ENCODE measurements at regions not wholly inside any gene's neighbourhood (a gene's known extent, or its start where the extent isn't known, plus 50 kb on each side); places are given as distances from the start of the nearest gene placed in this dataset.

GRCh38 chr9:111175350-111175749, 137.1 kb upstream of the LPAR1 start:
- no peak overlapping the region for H3K4me3 ChIP-seq (ENCODE audit: insufficient read depth, low read depth, low read length)
- no peaks in the 10 kb centered on the region for H3K4me1 ChIP-seq (ENCODE audit: control insufficient read depth, insufficient read depth, low read length)
- no peak overlapping the region for H3K27ac ChIP-seq (ENCODE audit: insufficient read depth, low read depth, low read length, poor library complexity, severe bottlenecking)
- H3K36me3 ChIP-seq (ENCODE audit: control insufficient read depth, insufficient read depth, low read length): no peaks in the 10 kb centered on the region
- H3K9me3 ChIP-seq (ENCODE audit: control insufficient read depth, low read length): peaks cover 5% of the 10 kb centered on the region
- H3K27me3 ChIP-seq (ENCODE audit: control insufficient read depth, insufficient read depth, low read length, poor library complexity, severe bottlenecking): no peaks in the 10 kb centered on the region

GRCh38 chr9:111167341-111167740, 129.1 kb upstream of the LPAR1 start:
- 96 to 100% methylated on average over 1 to 2 of the region's 2 CpGs for WGBS, 2 experiments
- Histone ChIP-seq H3K9me3 (ENCODE audit: control insufficient read depth, low read length) (no peaks in the 10 kb centered on the region), H3K4me3 (ENCODE audit: insufficient read depth, low read depth, low read length) (no peak overlapping the region)

GRCh38 chr9:111163716-111164389, 125.6 kb upstream of the LPAR1 start:
- Histone ChIP-seq H3K9me3 (ENCODE audit: control insufficient read depth, low read length) (no peaks in the 10 kb centered on the region), H3K36me3 (ENCODE audit: control insufficient read depth, insufficient read depth, low read length) (no peaks in the 10 kb centered on the region), H3K27me3 (ENCODE audit: control insufficient read depth, insufficient read depth, low read length, poor library complexity, severe bottlenecking) (no peaks in the 10 kb centered on the region), H3K27ac (ENCODE audit: insufficient read depth, low read depth, low read length, poor library complexity, severe bottlenecking) (no peak overlapping the region), H3K4me1 (ENCODE audit: control insufficient read depth, insufficient read depth, low read length) (no peaks in the 10 kb centered on the region), H3K4me3 (ENCODE audit: insufficient read depth, low read depth, low read length) (no peak overlapping the region)
- WGBS, 2 experiments: 93 to 95% methylated on average over 5 of the region's 5 CpGs

More at GRCh38 chr9:111167341-111167740, 129.1 kb upstream of the LPAR1 start:
- no peaks in the 10 kb centered on the region for H3K36me3 ChIP-seq (ENCODE audit: control insufficient read depth, insufficient read depth, low read length)
- no peaks in the 10 kb centered on the region for H3K27me3 ChIP-seq (ENCODE audit: control insufficient read depth, insufficient read depth, low read length, poor library complexity, severe bottlenecking)
- H3K4me1 ChIP-seq (ENCODE audit: control insufficient read depth, insufficient read depth, low read length): no peaks in the 10 kb centered on the region
- H3K27ac ChIP-seq (ENCODE audit: insufficient read depth, low read depth, low read length, poor library complexity, severe bottlenecking): no peak overlapping the region

GRCh38 chr9:111162026-111162425, 123.8 kb upstream of the LPAR1 start:
- 93 to 95% methylated on average over 3 of the region's 3 CpGs for WGBS, 2 experiments
- H3K9me3 ChIP-seq (ENCODE audit: control insufficient read depth, low read length): no peaks in the 10 kb centered on the region
- no peaks in the 10 kb centered on the region for H3K36me3 ChIP-seq (ENCODE audit: control insufficient read depth, insufficient read depth, low read length)
- no peaks in the 10 kb centered on the region for H3K4me1 ChIP-seq (ENCODE audit: control insufficient read depth, insufficient read depth, low read length)
- H3K27ac ChIP-seq (ENCODE audit: insufficient read depth, low read depth, low read length, poor library complexity, severe bottlenecking): no peak overlapping the region
- H3K27me3 ChIP-seq (ENCODE audit: control insufficient read depth, insufficient read depth, low read length, poor library complexity, severe bottlenecking): no peaks in the 10 kb centered on the region
- no peak overlapping the region for H3K4me3 ChIP-seq (ENCODE audit: insufficient read depth, low read depth, low read length)

GRCh38 chr9:111161015-111161415, 122.7 kb upstream of the LPAR1 start:
- no peaks in the 10 kb centered on the region for H3K27me3 ChIP-seq (ENCODE audit: control insufficient read depth, insufficient read depth, low read length, poor library complexity, severe bottlenecking)
- no peak overlapping the region for H3K4me3 ChIP-seq (ENCODE audit: insufficient read depth, low read depth, low read length)

GRCh38 chr9:111158999-111159398, 120.7 kb upstream of the LPAR1 start:
- H3K27ac ChIP-seq (ENCODE audit: insufficient read depth, low read depth, low read length, poor library complexity, severe bottlenecking): no peak overlapping the region
- 94 to 98% methylated on average over 2 of the region's 2 CpGs for WGBS, 2 experiments
- H3K4me3 ChIP-seq (ENCODE audit: insufficient read depth, low read depth, low read length): no peak overlapping the region
- no peaks in the 10 kb centered on the region for H3K9me3 ChIP-seq (ENCODE audit: control insufficient read depth, low read length)
- H3K36me3 ChIP-seq (ENCODE audit: control insufficient read depth, insufficient read depth, low read length): no peaks in the 10 kb centered on the region
- H3K4me1 ChIP-seq (ENCODE audit: control insufficient read depth, insufficient read depth, low read length): no peaks in the 10 kb centered on the region
- H3K27me3 ChIP-seq (ENCODE audit: control insufficient read depth, insufficient read depth, low read length, poor library complexity, severe bottlenecking): no peaks in the 10 kb centered on the region

More at GRCh38 chr9:111161015-111161415, 122.7 kb upstream of the LPAR1 start:
- Histone ChIP-seq H3K4me1 (ENCODE audit: control insufficient read depth, insufficient read depth, low read length) (no peaks in the 10 kb centered on the region), H3K9me3 (ENCODE audit: control insufficient read depth, low read length) (no peaks in the 10 kb centered on the region), H3K27ac (ENCODE audit: insufficient read depth, low read depth, low read length, poor library complexity, severe bottlenecking) (no peak overlapping the region), H3K36me3 (ENCODE audit: control insufficient read depth, insufficient read depth, low read length) (no peaks in the 10 kb centered on the region)
- 81 to 93% methylated on average over 3 of the region's 3 CpGs for WGBS, 2 experiments

GRCh38 chr9:111158363-111158762, 120.1 kb upstream of the LPAR1 start:
- Histone ChIP-seq H3K4me1 (ENCODE audit: control insufficient read depth, insufficient read depth, low read length) (no peaks in the 10 kb centered on the region), H3K27me3 (ENCODE audit: control insufficient read depth, insufficient read depth, low read length, poor library complexity, severe bottlenecking) (no peaks in the 10 kb centered on the region), H3K9me3 (ENCODE audit: control insufficient read depth, low read length) (no peaks in the 10 kb centered on the region), H3K27ac (ENCODE audit: insufficient read depth, low read depth, low read length, poor library complexity, severe bottlenecking) (no peak overlapping the region), H3K36me3 (ENCODE audit: control insufficient read depth, insufficient read depth, low read length) (no peaks in the 10 kb centered on the region), H3K4me3 (ENCODE audit: insufficient read depth, low read depth, low read length) (no peak overlapping the region)
- WGBS, 2 experiments: 88 to 92% methylated on average over 1 of the region's 1 CpG

- Histone ChIP-seq H3K36me3 (ENCODE audit: control insufficient read depth, insufficient read depth, low read length) (no peaks in the 10 kb centered on the region), H3K27ac (ENCODE audit: insufficient read depth, low read depth, low read length, poor library complexity, severe bottlenecking) (no peak overlapping the region), H3K9me3 (ENCODE audit: control insufficient read depth, low read length) (no peaks in the 10 kb centered on the region), H3K4me1 (ENCODE audit: control insufficient read depth, insufficient read depth, low read length) (no peaks in the 10 kb centered on the region), H3K27me3 (ENCODE audit: control insufficient read depth, insufficient read depth, low read length, poor library complexity, severe bottlenecking) (no peaks in the 10 kb centered on the region), H3K4me3 (ENCODE audit: insufficient read depth, low read depth, low read length) (no peak overlapping the region)
- WGBS, 2 experiments: 78 to 85% methylated on average over 1 of the region's 1 CpG
Measured at GRCh38 chr9:111154081-111154562, 115.9 kb upstream of the LPAR1 start.

GRCh38 chr9:111152614-111153406, 114.5 kb upstream of the LPAR1 start:
- 100% methylated on average over 2 of the region's 2 CpGs for WGBS, 2 experiments
- no peaks in the 10 kb centered on the region for H3K27me3 ChIP-seq (ENCODE audit: control insufficient read depth, insufficient read depth, low read length, poor library complexity, severe bottlenecking)
- H3K4me1 ChIP-seq (ENCODE audit: control insufficient read depth, insufficient read depth, low read length): no peaks in the 10 kb centered on the region
- no peaks in the 10 kb centered on the region for H3K36me3 ChIP-seq (ENCODE audit: control insufficient read depth, insufficient read depth, low read length)
- H3K27ac ChIP-seq (ENCODE audit: insufficient read depth, low read depth, low read length, poor library complexity, severe bottlenecking): no peak overlapping the region
- H3K4me3 ChIP-seq (ENCODE audit: insufficient read depth, low read depth, low read length): no peak overlapping the region
- H3K9me3 ChIP-seq (ENCODE audit: control insufficient read depth, low read length): no peaks in the 10 kb centered on the region

- Histone ChIP-seq H3K27ac (ENCODE audit: insufficient read depth, low read depth, low read length, poor library complexity, severe bottlenecking) (no peak overlapping the region), H3K4me3 (ENCODE audit: insufficient read depth, low read depth, low read length) (no peak overlapping the region), H3K4me1 (ENCODE audit: control insufficient read depth, insufficient read depth, low read length) (no peaks in the 10 kb centered on the region), H3K27me3 (ENCODE audit: control insufficient read depth, insufficient read depth, low read length, poor library complexity, severe bottlenecking) (no peaks in the 10 kb centered on the region), H3K9me3 (ENCODE audit: control insufficient read depth, low read length) (no peaks in the 10 kb centered on the region), H3K36me3 (ENCODE audit: control insufficient read depth, insufficient read depth, low read length) (no peaks in the 10 kb centered on the region)
- no CpG with 5 or more reads among the region's 1 CpG for WGBS, 2 experiments
Measured at GRCh38 chr9:111151537-111151936, 113.3 kb upstream of the LPAR1 start.

Data from ectodermal cell (in vitro differentiated cells).